GM12874 (cell line): ENCODE measurements at regions not wholly inside any gene's neighbourhood (a gene's known extent, or its start where the extent isn't known, plus 50 kb on each side); places are given as distances from the start of the nearest gene placed in this dataset.

Experiments used
- CTCF ChIP-seq: IDR thresholded peaks from 2 replicates; pipeline ENCODE4 v1.5.1; 2011; ENCODE audit warnings: low read depth, mild to moderate bottlenecking, control low read depth, low read length, moderate library complexity; ENCODE audit not compliant: insufficient read depth

- TF ChIP-seq CTCF, result no peak
Measured at GRCh38 chr21:14903172-14903865, 161.5 kb downstream of the NRIP1 start.

GRCh38 chr21:14901482-14901958, 163.3 kb downstream of the NRIP1 start:
- TF ChIP-seq CTCF, result no peak

- no peak for TF ChIP-seq CTCF
Measured at GRCh38 chr21:14900611-14901010, 164.2 kb downstream of the NRIP1 start.

- no peak for TF ChIP-seq CTCF
Measured at GRCh38 chr21:14900058-14900457, 164.7 kb downstream of the NRIP1 start.

- no peak for TF ChIP-seq CTCF
Measured at GRCh38 chr21:14895792-14896191, 169.0 kb downstream of the NRIP1 start.

- no peak for TF ChIP-seq CTCF
Measured at GRCh38 chr21:14890141-14890540, 174.7 kb downstream of the NRIP1 start.

- no peak for TF ChIP-seq CTCF
Measured at GRCh38 chr21:14889080-14889810, 175.6 kb downstream of the NRIP1 start.
